SK-N-SH treated with all-trans-retinoic acid at 6 μM for 48 hours (cell line): ENCODE measurements at regions not wholly inside any gene's neighbourhood (a gene's known extent, or its start where the extent isn't known, plus 50 kb on each side); places are given as distances from the start of the nearest gene placed in this dataset.

Experiments used
- ISL1 ChIP-seq: fragments of 250-450 bp; sonication (Bioruptor Pico); IDR thresholded peaks from 2 replicates; pipeline ENCODE4 v2.1.2; 2022; ENCODE audit warnings: mild to moderate bottlenecking, moderate library complexity
- PATZ1 ChIP-seq: fragments of 250-450 bp; sonication (Bioruptor Pico); IDR thresholded peaks from 2 replicates; pipeline ENCODE4 v1.8.0; 2020; ENCODE audit warnings: mild to moderate bottlenecking, moderate library complexity, borderline replicate concordance
- PPARA ChIP-seq: fragments of 250-450 bp; sonication (Bioruptor Pico); IDR thresholded peaks from 2 replicates; pipeline ENCODE4 v1.5.0; 2020; ENCODE audit warnings: mild to moderate bottlenecking, borderline replicate concordance
- RARB ChIP-seq: fragments of 250-450 bp; sonication (Bioruptor Pico); IDR thresholded peaks from 2 replicates; pipeline ENCODE4 v1.8.0; 2021; ENCODE audit warnings: mild to moderate bottlenecking, moderate library complexity
- TCF4 ChIP-seq: fragments of 250-450 bp; sonication (Bioruptor Pico); IDR thresholded peaks from 2 replicates; pipeline ENCODE4 v1.8.0; 2021; ENCODE audit warnings: mild to moderate bottlenecking, moderate library complexity, borderline replicate concordance
- TOX ChIP-seq: fragments of 250-450 bp; sonication (Bioruptor Pico); IDR thresholded peaks from 2 replicates; pipeline ENCODE4 v1.8.0; 2021; ENCODE audit warnings: mild to moderate bottlenecking, moderate library complexity, borderline replicate concordance
- ZC3H10 ChIP-seq: fragments of 250-450 bp; sonication (Bioruptor Pico); IDR thresholded peaks from 2 replicates; pipeline ENCODE4 v1.5.1; 2021; ENCODE audit warnings: mild to moderate bottlenecking, moderate library complexity
- ZFP3 ChIP-seq: fragments of 250-450 bp; sonication (Bioruptor Pico); IDR thresholded peaks from 2 replicates; pipeline ENCODE4 v1.5.0; 2020; ENCODE audit warnings: mild to moderate bottlenecking, moderate library complexity
- ZFP30 ChIP-seq: fragments of 450-650 bp; formaldehyde crosslinking; IDR thresholded peaks from 2 replicates; pipeline ENCODE4 v1.5.0; 2022; ENCODE audit warnings: mild to moderate bottlenecking, moderate library complexity
- ZNF8 ChIP-seq: fragments of 450-650 bp; formaldehyde crosslinking; IDR thresholded peaks from 2 replicates; pipeline ENCODE4 v1.5.0; 2020; ENCODE audit warnings: mild to moderate bottlenecking, moderate library complexity

GRCh38 chr6:44646355-44646754, 258.8 kb downstream of the CDC5L start:
- TF ChIP-seq ZNF8 (CRISPR knock-in tag) (no peak), RARB (CRISPR knock-in tag) (no peak), TCF4 (no peak), ZC3H10 (CRISPR knock-in tag) (no peak), PPARA (CRISPR knock-in tag) (no peak), PATZ1 (CRISPR knock-in tag) (no peak), ZFP3 (CRISPR knock-in tag) (no peak), TOX (CRISPR knock-in tag) (no peak), ZFP30 (no peak), ISL1 (no peak)
